Keratinocyte (primary cell): ENCODE measurements at regions not wholly inside any gene's neighbourhood (a gene's known extent, or its start where the extent isn't known, plus 50 kb on each side); places are given as distances from the start of the nearest gene placed in this dataset.

Experiments
- DNase-seq: peaks from one replicate; pipeline ENCODE4 v3.0.0-alpha.2; 2011; ENCODE audit warnings: low read depth, missing footprints, low spot score
- FAIRE-seq: peaks from 2 replicates; lab custom pipeline; 2011; peaks lifted over from hg19 to GRCh38; lab: Jason Lieb, UNC
- H2AFZ ChIP-seq: 2 replicates; pipeline ENCODE4 v1.6.0; 2012; ENCODE audit warnings: low read length, control low read depth, inconsistent platforms; ENCODE audit not compliant: control insufficient read depth
- H3K27ac ChIP-seq: 2 replicates; pipeline ENCODE4 v1.5.1; 2011; ENCODE audit warnings: low read length; ENCODE audit not compliant: control insufficient read depth, insufficient read depth
- H3K27me3 ChIP-seq: 3 replicates; pipeline ENCODE4 v1.6.0; 2011; ENCODE audit warnings: low read length; ENCODE audit not compliant: control insufficient read depth, insufficient read depth; ENCODE audit errors: extremely low read depth
- H3K36me3 ChIP-seq, 2 experiments: 2 replicates in 1 of 2; 3 replicates in 1 of 2; pipeline ENCODE4 v1.5.1; 2011; ENCODE audit warnings: low read length in 2 of 2, mild to moderate bottlenecking in 1 of 2; ENCODE audit not compliant: control insufficient read depth in 2 of 2, insufficient read depth in 2 of 2; ENCODE audit errors: extremely low read depth in 1 of 2
- H3K4me1 ChIP-seq: 3 replicates; pipeline ENCODE4 v1.5.1; 2011; ENCODE audit warnings: low read length; ENCODE audit not compliant: control insufficient read depth, insufficient read depth; ENCODE audit errors: extremely low read depth
- H3K4me2 ChIP-seq: 3 replicates; pipeline ENCODE4 v1.6.0; 2011; ENCODE audit warnings: low read depth, low read length; ENCODE audit not compliant: control insufficient read depth, insufficient read depth; ENCODE audit errors: extremely low read depth
- H3K4me3 ChIP-seq, 3 experiments: fragments of 200-600 bp in 1 of 3; sonication (generic) in 1 of 3; 2 replicates in 2 of 3; 3 replicates in 1 of 3; pipeline ENCODE4 v1.5.1; 2011 to 2016; ENCODE audit warnings: low read length in 3 of 3, mild to moderate bottlenecking in 3 of 3, control low read depth in 2 of 3, inconsistent platforms in 1 of 3, low read depth in 1 of 3, mixed read lengths in 1 of 3, mixed run types in 1 of 3, moderate library complexity in 1 of 3; ENCODE audit not compliant: control insufficient read depth in 2 of 3, insufficient read depth in 2 of 3; ENCODE audit errors: extremely low read depth in 1 of 3
- H3K79me2 ChIP-seq: 2 replicates; pipeline ENCODE4 v1.6.0; 2012; ENCODE audit warnings: low read length; ENCODE audit not compliant: control insufficient read depth, insufficient read depth
- H3K9ac ChIP-seq: 3 replicates; pipeline ENCODE4 v1.6.0; 2011; ENCODE audit warnings: low read length; ENCODE audit not compliant: control insufficient read depth, insufficient read depth; ENCODE audit errors: extremely low read depth
- H3K9me1 ChIP-seq: 3 replicates; pipeline ENCODE4 v1.6.0; 2011; ENCODE audit warnings: low read length; ENCODE audit not compliant: control insufficient read depth, insufficient read depth; ENCODE audit errors: extremely low read depth
- H3K9me3 ChIP-seq: 2 replicates; pipeline ENCODE4 v1.5.1; 2012; ENCODE audit warnings: low read depth, low read length; ENCODE audit not compliant: control insufficient read depth
- H4K20me1 ChIP-seq: 3 replicates; pipeline ENCODE4 v1.6.0; 2011; ENCODE audit warnings: low read length; ENCODE audit not compliant: control insufficient read depth, insufficient read depth; ENCODE audit errors: extremely low read depth
- CTCF ChIP-seq, 3 experiments: IDR thresholded peaks in 1 of 3; conservative IDR thresholded peaks in 1 of 3; optimal IDR thresholded peaks in 1 of 3; 2 replicates in 2 of 3; 3 replicates in 1 of 3; pipeline versions ENCODE3 to v1.5.1; 2011; ENCODE audit warnings: low read length in 3 of 3, mild to moderate bottlenecking in 3 of 3, moderate library complexity in 2 of 3, control low read depth in 1 of 3, inconsistent platforms in 1 of 3; ENCODE audit not compliant: insufficient read depth in 2 of 3; ENCODE audit errors: extremely low read depth in 1 of 3
- EZH2 ChIP-seq: IDR thresholded peaks from one replicate; pipeline ENCODE4 v1.6.1; 2012; ENCODE audit warnings: inconsistent platforms, mild to moderate bottlenecking, low read length, moderate library complexity
- dilution Hi-C: fragments of 300-500 bp; cut with MboI; formaldehyde crosslinking; loops from one replicate; pipeline ENCODE4 v1.7.0; 2020; ENCODE audit warnings: low sequenced_read_pairs; ENCODE audit not compliant: extremely low pct_ligation_motif_present

DNA sequence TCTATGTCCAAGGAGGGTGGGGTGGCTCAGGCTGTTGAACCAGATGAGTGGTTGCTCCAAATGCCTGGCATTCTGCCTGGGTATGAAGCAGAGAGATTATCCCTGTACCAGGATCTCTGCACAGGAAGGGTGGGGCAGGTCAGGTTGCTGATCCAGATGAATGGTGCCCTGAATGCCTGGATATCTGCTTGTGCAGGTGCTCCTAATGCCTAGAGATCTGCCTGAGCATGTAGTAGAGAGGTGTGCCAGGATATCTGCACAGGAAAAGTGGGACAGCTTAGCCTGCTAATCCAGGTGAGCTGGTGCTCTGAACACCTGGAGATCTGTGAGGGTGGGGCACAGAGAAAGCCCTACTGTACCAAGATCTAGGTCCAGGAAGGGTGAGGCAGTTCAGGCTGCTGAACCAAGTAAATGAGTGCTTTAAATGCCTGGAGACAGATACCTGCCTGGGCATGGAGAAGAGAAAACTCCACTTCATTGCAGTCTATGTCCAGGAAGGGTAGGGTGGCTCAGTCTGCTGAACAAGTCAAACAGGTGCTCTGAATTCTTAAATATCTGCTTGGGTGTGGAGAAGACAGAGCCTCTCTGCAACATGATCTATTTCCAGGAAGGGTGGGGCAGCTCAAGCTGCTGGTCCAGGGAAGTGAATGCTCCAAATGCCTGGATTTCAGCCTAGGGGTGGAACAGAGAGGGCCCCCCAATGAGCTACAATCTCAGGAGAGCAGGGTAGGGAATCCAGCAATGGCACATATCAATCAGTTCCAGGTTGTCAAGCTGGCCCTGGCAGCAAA lies 189.4 kb upstream of the DMRTA1 start:
- H3K9me3 ChIP-seq, result peaks cover 15% of the 10 kb centered on the region
- H3K4me1 ChIP-seq, result peaks cover 26% of the 10 kb centered on the region
- peaks cover 0 to 4% of the 10 kb centered on the region in 2 experiments for H3K36me3 ChIP-seq
- peak; percentile 100 for DNase-seq
- no peaks in the 10 kb centered on the region for H3K27me3 ChIP-seq
- H3K9ac ChIP-seq, result peak overlapping the region; percentile 51
- H3K27ac ChIP-seq, result peak overlapping the region; percentile 91
- no peak overlapping the region for H3K4me3 ChIP-seq
- no peak overlapping the region for H2AFZ ChIP-seq
- peak; percentile 100 for FAIRE-seq
- no peak for TF ChIP-seq CTCF (optimal IDR thresholded peaks at IDR 0.05 in 1 of 3, IDR thresholded peaks at IDR 0.05 in 1 of 3, conservative IDR thresholded peaks at IDR 0.05 in 1 of 3; ENCODE audit: extremely low read depth in 1 of 3, insufficient read depth in 2 of 3, low read length in 3 of 3)
- TF ChIP-seq EZH2, result no peak
- H3K9me1 ChIP-seq, result no peaks in the 10 kb centered on the region
- dilution Hi-C loops, result no loop called here
- H3K79me2 ChIP-seq, result no peaks in the 10 kb centered on the region
- H4K20me1 ChIP-seq, result no peaks in the 10 kb centered on the region
- peak overlapping the region; percentile 38 for H3K4me2 ChIP-seq

DNA sequence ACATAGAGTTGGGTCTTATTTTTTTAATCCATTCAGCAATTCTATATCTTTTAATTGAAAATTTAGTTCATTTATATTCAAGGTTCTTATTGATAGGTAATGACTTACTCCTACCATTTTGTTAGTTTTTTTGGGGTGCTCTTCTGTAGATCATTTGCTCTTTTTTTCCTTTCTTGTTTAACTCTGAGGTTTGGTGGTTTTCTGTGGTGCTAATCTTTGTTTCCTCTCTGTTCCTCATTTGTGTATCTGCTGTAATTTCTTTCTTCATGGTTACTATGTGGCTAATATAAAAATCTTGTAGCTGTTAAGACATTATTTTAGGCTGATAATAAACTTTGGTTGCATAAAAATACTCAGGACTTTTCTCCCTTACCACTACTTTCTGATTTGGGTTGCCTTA lies 181.6 kb upstream of the DMRTA1 start:
- DNase-seq (no peak), FAIRE-seq (no peak)
- H3K4me1 ChIP-seq, result no peaks in the 10 kb centered on the region
- H3K27me3 ChIP-seq, result no peaks in the 10 kb centered on the region
- dilution Hi-C loops, result no loop called here
- H4K20me1 ChIP-seq, result no peaks in the 10 kb centered on the region
- no peak overlapping the region for H3K27ac ChIP-seq
- H3K4me2 ChIP-seq, result no peak overlapping the region
- peaks cover 0 to 3% of the 10 kb centered on the region in 2 experiments for H3K36me3 ChIP-seq
- H3K4me3 ChIP-seq, result no peak overlapping the region
- H3K9me1 ChIP-seq, result no peaks in the 10 kb centered on the region
- H3K9ac ChIP-seq, result no peak overlapping the region
- no peaks in the 10 kb centered on the region for H3K79me2 ChIP-seq
- no peaks in the 10 kb centered on the region for H3K9me3 ChIP-seq
- TF ChIP-seq CTCF (optimal IDR thresholded peaks at IDR 0.05 in 1 of 3, IDR thresholded peaks at IDR 0.05 in 1 of 3, conservative IDR thresholded peaks at IDR 0.05 in 1 of 3; ENCODE audit: extremely low read depth in 1 of 3, insufficient read depth in 2 of 3, low read length in 3 of 3) (no peak), EZH2 (no peak)
- H2AFZ ChIP-seq, result no peak overlapping the region
